Hepatocyte (in vitro differentiated cells): ENCODE measurements at regions not wholly inside any gene's neighbourhood (a gene's known extent, or its start where the extent isn't known, plus 50 kb on each side); places are given as distances from the start of the nearest gene placed in this dataset.

Source experiments
- EZH2 ChIP-seq: fragments of 200-600 bp; sonication (generic); IDR thresholded peaks from 2 replicates; pipeline ENCODE4 v1.6.1; 2016; ENCODE audit warnings: antibody characterized with exemption, mild to moderate bottlenecking, borderline replicate concordance
- EZH2phosphoT487 ChIP-seq: fragments of 200-600 bp; sonication (generic); IDR thresholded peaks from one replicate; pipeline ENCODE4 v1.6.1; 2018; ENCODE audit warnings: antibody characterized with exemption, mild to moderate bottlenecking, low read depth, moderate library complexity; ENCODE audit not compliant: unreplicated experiment, severe bottlenecking
- TF ChIP-seq, protein P1 (sequence below): fragments of 200-600 bp; sonication (generic); IDR thresholded peaks from 2 replicates; pipeline ENCODE4 v1.5.1; 2016; ENCODE audit warnings: antibody characterized with exemption, mild to moderate bottlenecking; ENCODE audit not compliant: poor library complexity

DNA sequence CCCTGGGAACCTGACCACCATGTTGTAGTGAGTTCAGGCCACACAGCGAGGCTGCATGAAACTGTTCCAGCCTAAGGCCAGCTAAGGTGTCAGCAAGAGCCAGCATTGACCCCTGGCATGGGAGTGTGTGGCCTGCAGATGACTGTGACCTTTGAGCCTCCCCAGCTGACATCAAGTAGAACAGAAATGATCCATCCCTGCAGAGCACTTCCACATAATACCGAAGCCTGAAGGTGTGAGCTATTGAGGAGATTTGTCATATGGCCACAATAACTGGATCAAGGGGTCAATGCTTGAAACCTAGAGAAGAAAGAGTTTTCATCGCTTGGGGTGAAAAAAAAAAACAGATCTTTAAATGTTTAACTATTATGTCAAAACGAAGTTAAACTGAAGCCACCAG is 207.3 kb upstream of the SOX11 start:
- TF ChIP-seq, protein P1, sequence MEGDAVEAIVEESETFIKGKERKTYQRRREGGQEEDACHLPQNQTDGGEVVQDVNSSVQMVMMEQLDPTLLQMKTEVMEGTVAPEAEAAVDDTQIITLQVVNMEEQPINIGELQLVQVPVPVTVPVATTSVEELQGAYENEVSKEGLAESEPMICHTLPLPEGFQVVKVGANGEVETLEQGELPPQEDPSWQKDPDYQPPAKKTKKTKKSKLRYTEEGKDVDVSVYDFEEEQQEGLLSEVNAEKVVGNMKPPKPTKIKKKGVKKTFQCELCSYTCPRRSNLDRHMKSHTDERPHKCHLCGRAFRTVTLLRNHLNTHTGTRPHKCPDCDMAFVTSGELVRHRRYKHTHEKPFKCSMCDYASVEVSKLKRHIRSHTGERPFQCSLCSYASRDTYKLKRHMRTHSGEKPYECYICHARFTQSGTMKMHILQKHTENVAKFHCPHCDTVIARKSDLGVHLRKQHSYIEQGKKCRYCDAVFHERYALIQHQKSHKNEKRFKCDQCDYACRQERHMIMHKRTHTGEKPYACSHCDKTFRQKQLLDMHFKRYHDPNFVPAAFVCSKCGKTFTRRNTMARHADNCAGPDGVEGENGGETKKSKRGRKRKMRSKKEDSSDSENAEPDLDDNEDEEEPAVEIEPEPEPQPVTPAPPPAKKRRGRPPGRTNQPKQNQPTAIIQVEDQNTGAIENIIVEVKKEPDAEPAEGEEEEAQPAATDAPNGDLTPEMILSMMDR: no peak
- TF ChIP-seq EZH2 (no peak), EZH2phosphoT487 (no peak)
